Kidney (tissue), 13 donors: ENCODE measurements at regions not wholly inside any gene's neighbourhood (a gene's known extent, or its start where the extent isn't known, plus 50 kb on each side); places are given as distances from the start of the nearest gene placed in this dataset.

Experiments used
- DNase-seq, 5 donors: peaks; one replicate each; pipeline ENCODE4 v3.0.0-alpha.2; 2013 to 2020
- FAIRE-seq: peaks from 2 replicates; lab custom pipeline; 2012; peaks lifted over from hg19 to GRCh38; lab: Jason Lieb, UNC
- H3K27ac ChIP-seq, 2 donors: one replicate each; pipeline ENCODE4 v1.7.0; 2013; ENCODE audit warnings: low read depth in 2 of 2, low read length in 2 of 2, inconsistent platforms in 1 of 2
- H3K27me3 ChIP-seq: one replicate; pipeline ENCODE4 v1.7.1; 2013; ENCODE audit warnings: low read length, inconsistent platforms; ENCODE audit not compliant: control insufficient read depth, insufficient read depth
- H3K36me3 ChIP-seq, 3 donors: one replicate each; pipeline versions ENCODE4 v1.7.0 to v1.7.1; 2013; ENCODE audit warnings: low read length in 3 of 3, control low read depth in 1 of 3, inconsistent platforms in 1 of 3; ENCODE audit not compliant: insufficient read depth in 3 of 3, control insufficient read depth in 2 of 3
- H3K4me1 ChIP-seq, 3 donors: one replicate each; pipeline versions ENCODE4 v1.7.0 to v1.7.1; 2013; ENCODE audit warnings: low read length in 3 of 3, inconsistent platforms in 1 of 3, low read depth in 1 of 3; ENCODE audit not compliant: control insufficient read depth in 2 of 3, insufficient read depth in 2 of 3
- H3K4me3 ChIP-seq, 3 donors: one replicate each; pipeline versions ENCODE4 v1.7.0 to v1.8.1; 2013; ENCODE audit warnings: low read length in 3 of 3, control low read depth in 1 of 3, inconsistent platforms in 1 of 3
- H3K9ac ChIP-seq, 3 donors: one replicate each; pipeline versions ENCODE4 v1.7.0 to v1.7.1; 2013; ENCODE audit warnings: low read length in 3 of 3, control low read depth in 1 of 3, inconsistent platforms in 1 of 3
- H3K9me3 ChIP-seq, 3 donors: one replicate each; pipeline versions ENCODE4 v1.7.0 to v1.7.1; 2013; ENCODE audit warnings: low read length in 3 of 3, control low read depth in 1 of 3, inconsistent platforms in 1 of 3; ENCODE audit not compliant: control insufficient read depth in 2 of 3, insufficient read depth in 1 of 3
- CTCF ChIP-seq: IDR thresholded peaks from 3 replicates; pipeline ENCODE4 v1.5.1; 2012; ENCODE audit warnings: mild to moderate bottlenecking, moderate library complexity, borderline replicate concordance; ENCODE audit not compliant: insufficient read depth; ENCODE audit errors: extremely low read depth
- intact Hi-C: fragments of 100-400 bp; cut with DNase I; formaldehyde crosslinking; loops from one replicate; pipeline ENCODE4 v1.11.1; 2022
- donor health status: control.
- donor health status: control.
- donor health status: control.
- donor health status: control.
- donor health status: control.
- donor health status: DM: yes; HTN: yes; CAD: no.
- donor health status: Normal renal cell carcinoma (clear cell type).

GRCh38 chrX:102832661-102833060, 104.4 kb upstream of the RAB40AL start:
- Histone ChIP-seq H3K4me1 (no peaks in the 10 kb centered on the region), H3K27ac (no peak overlapping the region), H3K36me3 (peaks cover 0 to 2% (median 0%) of the 10 kb centered on the region in 3 donors), H3K27me3 (peaks cover 4% of the 10 kb centered on the region), H3K4me3 (no peak overlapping the region), H3K9me3 (no peaks in the 10 kb centered on the region), H3K9ac (no peak overlapping the region)
- TF ChIP-seq CTCF, result no peak
- FAIRE-seq, result no peak
- intact Hi-C loops, result no loop called here
- no peak for DNase-seq

GRCh38 chrX:102833136-102833535, 103.9 kb upstream of the RAB40AL start:
- DNase-seq (no peak), FAIRE-seq (no peak)
- intact Hi-C loops, result no loop called here
- no peaks in the 10 kb centered on the region for H3K9me3 ChIP-seq
- no peaks in the 10 kb centered on the region for H3K4me1 ChIP-seq
- H3K9ac ChIP-seq, result no peak overlapping the region
- H3K4me3 ChIP-seq, result no peak overlapping the region
- H3K36me3 ChIP-seq, result peaks cover 0 to 5% (median 0%) of the 10 kb centered on the region in 3 donors
- H3K27me3 ChIP-seq, result peaks cover 4% of the 10 kb centered on the region
- TF ChIP-seq CTCF, result no peak
- H3K27ac ChIP-seq, result no peak overlapping the region

GRCh38 chrX:102835504-102836146, 101.4 kb upstream of the RAB40AL start:
- peak; percentile 58 for TF ChIP-seq CTCF
- H3K9ac ChIP-seq, result no peak overlapping the region
- H3K9me3 ChIP-seq, result no peaks in the 10 kb centered on the region
- H3K4me3 ChIP-seq, result no peak overlapping the region
- peak in 3 of 5 donors; percentile 4 to 15 (median 12) for DNase-seq
- intact Hi-C loops, result no loop called here
- peaks cover 4% of the 10 kb centered on the region for H3K27me3 ChIP-seq
- no peaks in the 10 kb centered on the region for H3K4me1 ChIP-seq
- H3K36me3 ChIP-seq, result peaks cover 0 to 5% (median 2%) of the 10 kb centered on the region in 3 donors
- no peak for FAIRE-seq
- no peak overlapping the region for H3K27ac ChIP-seq

DNA sequence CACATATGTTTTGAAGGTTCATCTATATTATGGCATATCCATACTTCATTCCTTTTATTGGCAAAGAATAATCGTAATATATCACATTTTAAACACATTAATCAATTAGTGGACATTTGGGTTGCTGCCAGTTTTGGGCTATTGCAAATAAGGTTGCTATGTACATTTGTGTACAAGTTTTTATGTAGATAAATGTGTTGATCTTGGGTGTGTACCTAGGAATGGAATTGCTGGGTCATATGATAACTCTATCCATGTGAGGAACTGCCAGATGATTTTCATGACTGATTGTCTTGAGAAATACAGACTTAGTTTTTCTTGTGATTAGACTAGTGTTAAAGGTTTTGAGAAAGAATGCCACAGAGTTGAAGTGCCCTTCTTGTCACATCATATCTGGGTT, 99.2 kb upstream of the RAB40AL start:
- Histone ChIP-seq H3K27me3 (peaks cover 4% of the 10 kb centered on the region), H3K27ac (no peak overlapping the region), H3K4me1 (no peaks in the 10 kb centered on the region), H3K9me3 (no peaks in the 10 kb centered on the region), H3K4me3 (no peak overlapping the region), H3K36me3 (peaks cover 0 to 5% (median 2%) of the 10 kb centered on the region in 3 donors), H3K9ac (no peak overlapping the region)
- no peak for FAIRE-seq
- intact Hi-C loops, result no loop called here
- no peak for TF ChIP-seq CTCF
- no peak for DNase-seq
